Right kidney (tissue), 1 donor: ENCODE measurements at regions not wholly inside any gene's neighbourhood (a gene's known extent, or its start where the extent isn't known, plus 50 kb on each side); places are given as distances from the start of the nearest gene placed in this dataset.

Experiments
- DNase-seq: peaks from one replicate; pipeline ENCODE4 v3.0.0-alpha.2; 2016

DNA sequence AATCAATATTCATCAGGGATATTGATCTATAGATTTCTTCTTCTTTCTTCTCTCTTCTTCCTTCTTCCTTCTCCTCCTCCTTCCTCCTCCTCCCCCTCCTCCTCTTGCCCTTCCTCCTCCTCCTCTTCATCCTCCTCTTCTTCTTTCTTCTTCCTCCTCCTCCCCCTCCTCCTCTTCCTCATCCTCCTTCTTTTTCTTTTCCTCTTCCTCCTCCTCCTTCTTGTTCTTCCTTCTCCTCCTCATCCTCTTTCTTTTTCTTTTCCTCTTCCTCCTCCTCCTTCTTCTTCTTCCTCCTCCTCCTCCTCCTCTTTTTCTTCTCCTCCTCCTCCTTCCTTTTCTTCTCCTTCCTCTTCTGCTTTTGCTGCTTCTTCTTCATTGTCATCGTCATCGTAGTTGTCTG, 52.4 kb upstream of the SERINC1 start:
- no peak for DNase-seq

DNA sequence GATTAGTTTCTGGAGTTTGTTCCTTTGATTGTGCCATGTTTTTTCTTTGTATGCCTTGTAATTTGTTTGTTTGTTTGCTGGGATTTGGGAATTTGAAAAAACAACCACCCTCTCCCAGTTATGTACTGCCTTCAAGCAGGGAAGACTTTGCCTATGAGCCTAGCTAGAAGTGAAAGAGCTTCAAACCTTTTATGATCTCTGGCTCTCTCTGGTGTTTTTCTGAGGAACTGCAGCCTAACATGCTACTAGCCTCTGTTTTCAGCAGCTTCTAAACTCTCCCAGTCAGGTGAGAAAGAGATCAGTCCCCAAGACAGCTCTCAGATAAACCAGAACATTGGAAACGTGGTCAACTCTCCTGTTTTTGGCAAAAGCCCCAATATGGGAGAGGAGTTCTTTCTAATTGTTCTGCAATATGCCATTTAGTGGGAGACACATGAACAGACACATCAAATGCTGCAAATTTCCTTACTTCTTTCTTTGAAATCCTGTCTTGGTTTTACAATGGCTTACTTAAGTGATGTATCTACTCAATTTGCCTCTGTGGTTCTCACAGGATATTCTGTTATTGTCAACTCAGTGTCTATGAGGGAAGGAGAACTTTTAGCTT, 58.9 kb upstream of the SERINC1 start:
- peak; percentile 15 for DNase-seq

DNA sequence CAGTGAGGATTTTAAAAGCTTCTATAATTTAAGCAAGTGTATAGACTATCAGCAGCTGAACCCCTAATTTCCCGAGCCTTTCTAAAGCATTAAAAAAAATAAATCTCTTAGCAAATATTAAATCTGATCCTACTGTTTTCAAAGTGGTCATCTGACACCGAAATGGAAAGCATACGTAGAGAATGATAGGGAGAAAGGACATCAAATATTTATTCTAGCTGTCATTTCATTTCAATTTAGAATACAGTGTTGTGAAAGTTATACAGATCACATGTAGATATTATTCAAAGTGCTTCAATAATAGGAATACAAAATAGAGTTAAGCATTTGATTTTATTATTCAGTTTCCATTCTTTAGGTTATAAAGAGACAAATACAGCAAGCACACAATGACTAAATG, 61.9 kb upstream of the PKIB start:
- no peak for DNase-seq

DNA sequence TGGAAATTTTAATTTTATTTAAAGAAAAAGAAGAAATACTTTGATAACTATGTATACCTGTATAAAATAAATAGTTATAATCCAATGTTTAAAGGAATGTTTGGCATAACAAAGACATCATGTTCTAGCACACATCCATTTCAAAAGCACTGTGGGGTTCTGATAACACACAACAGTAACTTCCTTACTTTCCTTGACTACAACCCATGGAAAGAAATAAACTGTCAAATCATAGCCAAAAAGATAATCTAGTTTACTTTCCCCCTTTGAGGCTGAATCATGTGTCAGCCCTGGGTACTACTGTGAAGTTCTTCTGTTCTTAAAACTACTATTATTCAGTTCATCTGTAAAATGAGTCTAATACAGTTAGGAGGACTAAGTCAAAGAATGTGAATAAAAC, 61.4 kb upstream of the PKIB start:
- no peak for DNase-seq

DNA sequence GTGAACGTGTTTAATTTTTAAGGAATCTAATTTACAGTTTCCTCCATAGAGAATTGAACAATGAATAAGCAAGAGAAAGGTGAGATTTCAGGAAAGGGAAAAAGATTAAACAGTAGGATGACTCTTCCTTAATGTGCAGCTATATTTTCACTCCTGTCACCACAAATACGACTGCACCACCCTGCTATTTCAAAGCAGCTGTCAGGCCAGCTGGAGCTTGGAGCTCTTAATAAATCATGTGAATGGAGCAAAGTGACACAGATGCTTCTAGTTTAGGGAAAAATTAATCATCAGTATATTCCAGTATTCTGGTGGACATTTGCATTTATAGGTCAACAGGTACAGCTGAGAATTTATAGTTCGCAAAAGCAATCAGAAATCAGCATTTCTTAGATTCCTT, 56.5 kb upstream of the PKIB start:
- no peak for DNase-seq

DNA sequence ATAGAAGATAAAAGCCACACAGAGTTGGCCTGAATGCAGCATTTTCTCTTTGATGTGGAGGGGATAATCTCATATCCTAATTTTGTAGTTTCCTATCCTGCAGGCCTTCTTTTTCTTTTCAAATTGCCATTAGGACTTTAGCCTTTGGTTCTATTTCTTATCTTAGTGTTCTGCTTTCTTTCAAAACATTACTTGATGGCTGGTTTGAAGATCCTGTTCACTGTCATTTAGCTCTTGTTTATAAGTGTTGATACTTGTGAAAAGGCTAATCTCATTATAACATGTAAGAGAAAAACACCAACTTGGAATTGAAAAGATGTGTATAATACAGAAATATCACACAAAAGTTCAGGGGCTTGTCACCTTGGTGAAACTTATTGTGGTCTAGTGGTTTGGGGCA, 54.6 kb upstream of the PKIB start:
- no peak for DNase-seq

DNA sequence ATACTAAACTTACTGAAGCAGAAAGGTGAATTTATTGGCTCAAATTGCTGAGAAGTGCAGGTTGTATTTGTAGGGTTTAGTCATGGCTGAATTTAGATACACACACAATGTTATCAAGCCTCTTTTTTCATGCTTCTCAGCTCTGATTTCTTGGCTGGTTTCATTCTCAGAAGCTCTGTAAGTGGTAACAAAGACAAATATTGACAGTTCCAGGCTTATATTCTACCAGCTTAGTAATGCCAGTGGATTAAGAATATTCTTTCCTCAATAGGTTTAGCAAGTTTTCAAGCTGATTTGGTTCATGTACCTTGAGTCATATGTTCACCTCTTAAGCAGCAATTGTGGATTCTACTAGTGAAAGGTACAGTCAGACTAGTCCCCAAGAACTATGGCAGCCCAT, 52.1 kb upstream of the PKIB start:
- no peak for DNase-seq
